Astrocyte (in vitro differentiated cells and primary cell): ENCODE measurements at regions not wholly inside any gene's neighbourhood (a gene's known extent, or its start where the extent isn't known, plus 50 kb on each side); places are given as distances from the start of the nearest gene placed in this dataset.

ENCODE experiments used
- EZH2 ChIP-seq: IDR thresholded peaks from 2 replicates; pipeline ENCODE4 v1.6.1; 2012; ENCODE audit warnings: mild to moderate bottlenecking, low read length, inconsistent platforms; ENCODE audit not compliant: insufficient read depth
- TF ChIP-seq, protein P1 (sequence below): IDR thresholded peaks from 2 replicates; pipeline ENCODE4 v1.5.1; 2011; ENCODE audit warnings: low read depth, mild to moderate bottlenecking, inconsistent platforms, low read length, moderate library complexity; ENCODE audit not compliant: insufficient read depth

DNA sequence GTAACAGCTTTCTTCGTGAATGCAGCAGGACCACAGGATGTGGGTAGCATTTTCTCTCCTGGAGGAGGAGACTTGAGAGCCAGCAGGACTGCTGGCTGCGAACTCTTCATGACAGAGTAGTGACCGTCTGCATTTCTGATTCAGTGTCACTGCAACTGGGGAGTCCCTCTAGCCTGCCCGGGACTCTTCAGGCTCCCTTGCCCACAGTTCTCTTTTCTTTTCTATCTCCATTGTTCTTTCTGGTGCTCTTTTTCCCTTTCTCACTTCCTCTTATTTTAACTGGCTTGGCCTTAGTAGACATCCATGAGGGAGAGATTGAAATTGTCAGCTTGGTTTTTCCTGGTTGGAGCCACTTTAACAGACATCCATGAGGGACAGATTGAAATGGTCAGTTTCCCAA lies 49.9 kb upstream of the P2RY1 start:
- TF ChIP-seq, protein P1, sequence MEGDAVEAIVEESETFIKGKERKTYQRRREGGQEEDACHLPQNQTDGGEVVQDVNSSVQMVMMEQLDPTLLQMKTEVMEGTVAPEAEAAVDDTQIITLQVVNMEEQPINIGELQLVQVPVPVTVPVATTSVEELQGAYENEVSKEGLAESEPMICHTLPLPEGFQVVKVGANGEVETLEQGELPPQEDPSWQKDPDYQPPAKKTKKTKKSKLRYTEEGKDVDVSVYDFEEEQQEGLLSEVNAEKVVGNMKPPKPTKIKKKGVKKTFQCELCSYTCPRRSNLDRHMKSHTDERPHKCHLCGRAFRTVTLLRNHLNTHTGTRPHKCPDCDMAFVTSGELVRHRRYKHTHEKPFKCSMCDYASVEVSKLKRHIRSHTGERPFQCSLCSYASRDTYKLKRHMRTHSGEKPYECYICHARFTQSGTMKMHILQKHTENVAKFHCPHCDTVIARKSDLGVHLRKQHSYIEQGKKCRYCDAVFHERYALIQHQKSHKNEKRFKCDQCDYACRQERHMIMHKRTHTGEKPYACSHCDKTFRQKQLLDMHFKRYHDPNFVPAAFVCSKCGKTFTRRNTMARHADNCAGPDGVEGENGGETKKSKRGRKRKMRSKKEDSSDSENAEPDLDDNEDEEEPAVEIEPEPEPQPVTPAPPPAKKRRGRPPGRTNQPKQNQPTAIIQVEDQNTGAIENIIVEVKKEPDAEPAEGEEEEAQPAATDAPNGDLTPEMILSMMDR = no peak
- no peak for TF ChIP-seq EZH2
